ENCODE measurements at regions not wholly inside any gene's neighbourhood (a gene's known extent, or its start where the extent isn't known, plus 50 kb on each side); places are given as distances from the start of the nearest gene placed in this dataset.
"Not testable (repeated sequence)": the region's sequence is repeated elsewhere in the genome, so short reads cannot be mapped to it uniquely, and the experiment has no call there.

DNA sequence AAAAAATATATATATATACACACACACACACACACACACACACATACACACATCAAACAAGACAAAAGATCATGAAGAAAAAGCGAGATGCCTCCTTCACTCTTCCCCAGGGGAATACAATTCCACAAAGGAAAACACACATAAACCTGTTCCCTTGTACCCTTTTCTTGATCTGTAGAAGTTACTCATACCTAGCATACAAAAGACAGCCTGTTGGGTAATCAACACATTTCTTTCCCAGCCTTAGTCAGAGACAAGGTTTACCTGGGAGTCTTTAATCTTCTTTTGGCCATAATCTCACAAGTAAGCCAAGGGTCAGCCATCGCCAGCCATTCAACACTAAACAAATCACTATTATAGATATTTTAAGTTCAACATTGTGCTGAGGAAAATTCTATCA is 407.0 kb downstream of the SUCLG1 start:
- no peak for DNase-seq (ENCODE audit: low spot score)

GRCh38 chr2:84048964-84049363 is 410.1 kb downstream of the SUCLG1 start:
- no peak for DNase-seq (ENCODE audit: low spot score)

- DNase-seq (ENCODE audit: low spot score): no peak
These were observed 417.6 kb downstream of the SUCLG1 start for GRCh38 chr2:84041506-84041905.

DNA sequence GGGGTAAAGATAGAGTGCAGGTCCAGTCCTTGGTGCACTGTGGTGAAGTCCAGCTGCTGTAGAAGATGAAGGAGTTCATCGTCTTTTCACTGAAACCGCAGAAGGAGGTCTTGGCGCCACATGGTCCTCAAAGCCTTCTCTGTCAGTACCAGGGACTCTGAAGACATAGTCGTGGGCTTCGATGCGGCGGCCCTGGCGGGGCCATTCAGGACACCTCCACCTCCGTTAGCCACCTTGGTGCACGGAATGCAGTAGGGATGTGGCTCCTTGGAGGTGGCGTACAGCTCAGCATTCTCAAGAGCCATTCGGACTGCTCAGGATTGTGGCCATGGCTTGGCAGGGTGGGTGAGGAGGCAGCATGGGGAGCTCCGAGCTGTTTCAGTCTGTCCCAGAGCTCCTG is 418.8 kb downstream of the SUCLG1 start:
- no peak for DNase-seq (ENCODE audit: low spot score)

DNA sequence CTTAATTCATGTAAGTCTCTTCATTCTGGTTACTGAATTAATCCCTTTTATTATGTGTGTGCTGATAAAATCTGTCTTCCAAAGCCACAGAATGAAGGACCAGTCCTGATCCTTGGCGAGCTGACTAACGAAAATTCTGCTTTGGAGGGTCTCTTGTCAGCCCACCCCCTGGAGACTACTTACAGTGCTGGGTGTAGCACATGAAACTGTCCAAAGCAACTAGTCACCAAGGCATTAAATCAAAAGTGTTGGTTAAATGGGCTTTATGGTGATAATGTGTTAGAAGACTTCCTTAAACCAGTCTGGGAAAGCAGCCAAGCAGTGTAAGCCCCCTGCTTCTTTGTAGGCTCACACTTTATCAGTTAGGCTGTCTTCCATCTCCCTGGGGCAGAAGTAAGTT is 420.2 kb downstream of the SUCLG1 start:
- DNase-seq (ENCODE audit: low spot score): peak; percentile 96

DNA sequence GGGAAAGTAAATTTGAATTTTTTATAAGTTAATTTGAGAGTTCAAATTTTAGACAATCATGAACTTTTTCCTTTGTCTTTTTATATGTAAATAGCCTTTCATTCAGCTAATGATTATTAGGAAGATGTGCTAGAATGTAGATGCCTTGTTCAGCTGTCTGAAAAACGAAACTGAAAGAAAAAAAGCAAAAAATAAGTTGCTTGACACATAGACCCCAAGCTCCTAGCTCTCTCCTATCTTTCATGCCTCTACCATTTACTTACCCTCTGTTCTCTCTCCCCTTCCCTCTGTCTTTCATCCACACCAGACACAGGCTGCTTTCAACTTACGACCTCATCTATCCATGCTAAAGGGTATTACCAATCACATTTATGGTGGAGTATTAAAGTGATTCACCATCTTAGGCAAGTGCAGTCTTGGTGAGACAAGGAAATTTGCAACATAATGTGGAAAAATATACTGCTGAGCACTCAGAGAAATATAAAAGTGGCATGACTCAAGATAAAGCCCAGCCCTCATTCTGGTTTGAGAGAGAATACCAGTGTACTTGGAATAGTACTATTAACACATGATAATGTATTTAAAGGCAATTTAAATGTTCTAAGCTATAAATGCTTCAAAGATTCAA is 425.6 kb downstream of the SUCLG1 start:
- DNase-seq (ENCODE audit: low spot score): peak; percentile 38

DNA sequence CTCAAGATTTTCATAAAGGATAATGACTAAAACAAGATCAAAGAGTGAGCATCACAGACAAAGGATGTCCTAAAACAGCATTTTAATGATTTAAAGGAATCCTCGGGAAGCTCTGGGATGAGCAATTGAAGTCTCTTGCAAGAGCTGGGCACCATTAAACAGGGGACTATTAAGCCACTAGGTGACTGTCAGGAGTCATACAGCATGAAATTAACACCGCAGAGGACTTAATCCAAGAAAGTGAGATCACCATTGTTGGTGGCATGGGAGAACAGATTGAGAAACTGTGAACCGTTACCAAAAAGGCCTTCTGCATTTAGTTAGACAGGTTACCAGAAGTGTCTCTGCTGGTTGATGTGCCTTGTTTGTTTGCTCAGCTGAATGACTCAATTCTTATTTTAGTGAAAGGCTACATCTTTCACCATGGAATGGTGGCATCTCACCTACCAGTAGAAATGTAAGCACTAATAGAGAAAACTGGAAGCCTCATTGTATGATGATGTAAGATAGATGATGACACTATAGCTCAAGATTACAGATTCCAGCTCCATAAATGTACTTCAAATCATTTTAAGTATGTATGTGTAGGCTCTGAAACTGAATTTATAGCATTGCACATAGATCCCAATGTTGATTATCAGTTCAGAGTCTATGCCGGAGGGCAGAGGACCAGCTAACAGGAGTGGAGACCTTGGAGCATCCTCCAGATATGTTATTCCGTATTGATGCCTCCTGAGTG is 427.6 kb downstream of the SUCLG1 start:
- no peak for DNase-seq (ENCODE audit: low spot score)

GRCh38 chr2:84029903-84030575 is 429.0 kb downstream of the SUCLG1 start:
- DNase-seq (ENCODE audit: low spot score): peak; percentile 70

- no peak for DNase-seq (ENCODE audit: low spot score)
These were observed 432.3 kb downstream of the SUCLG1 start for GRCh38 chr2:84026818-84027217.

GRCh38 chr2:84022810-84023431 is 436.2 kb downstream of the SUCLG1 start:
- DNase-seq (ENCODE audit: low spot score): peak; percentile 52

DNA sequence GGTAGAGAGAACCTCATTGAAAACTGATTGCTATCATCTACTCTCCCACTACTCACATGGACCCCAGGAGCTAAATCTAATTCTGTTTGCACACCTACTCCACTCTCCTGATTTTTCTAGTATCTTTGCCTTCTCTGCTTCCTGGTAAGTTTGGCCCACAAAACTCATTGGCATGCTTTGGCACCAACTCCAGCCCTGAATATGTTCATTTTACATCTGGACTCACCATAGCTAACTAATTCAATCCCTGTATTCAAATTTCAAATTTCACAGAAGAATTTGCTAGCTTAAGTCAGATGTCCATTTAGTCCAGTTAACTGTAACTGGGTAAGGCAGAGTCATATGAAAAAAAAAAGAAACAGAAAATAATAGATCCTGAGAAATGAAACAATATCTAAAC is 442.1 kb downstream of the SUCLG1 start:
- DNase-seq (ENCODE audit: low spot score): no peak

- no peak for DNase-seq (ENCODE audit: low spot score)
These were observed 442.9 kb downstream of the SUCLG1 start for GRCh38 chr2:84016183-84016582.

DNA sequence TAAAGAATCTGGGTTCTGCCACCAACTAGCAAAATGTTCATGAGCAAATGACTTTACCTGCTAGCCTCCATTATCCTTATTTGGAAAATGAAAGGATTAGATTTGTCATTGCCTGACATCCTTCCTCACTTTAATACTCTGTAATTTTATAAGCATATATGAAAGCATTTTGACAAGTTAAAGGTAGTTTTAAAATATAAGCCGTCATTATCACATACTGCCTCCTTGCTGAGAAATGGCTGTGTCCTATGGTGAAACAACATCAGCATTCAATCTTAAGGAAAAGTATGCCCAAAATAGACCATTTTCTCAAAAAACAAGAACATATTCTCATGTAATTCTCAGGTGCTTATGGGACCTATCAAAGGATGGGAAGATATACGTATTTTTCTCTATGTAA is 461.2 kb downstream of the SUCLG1 start:
- no peak for DNase-seq (ENCODE audit: low spot score)

DNA sequence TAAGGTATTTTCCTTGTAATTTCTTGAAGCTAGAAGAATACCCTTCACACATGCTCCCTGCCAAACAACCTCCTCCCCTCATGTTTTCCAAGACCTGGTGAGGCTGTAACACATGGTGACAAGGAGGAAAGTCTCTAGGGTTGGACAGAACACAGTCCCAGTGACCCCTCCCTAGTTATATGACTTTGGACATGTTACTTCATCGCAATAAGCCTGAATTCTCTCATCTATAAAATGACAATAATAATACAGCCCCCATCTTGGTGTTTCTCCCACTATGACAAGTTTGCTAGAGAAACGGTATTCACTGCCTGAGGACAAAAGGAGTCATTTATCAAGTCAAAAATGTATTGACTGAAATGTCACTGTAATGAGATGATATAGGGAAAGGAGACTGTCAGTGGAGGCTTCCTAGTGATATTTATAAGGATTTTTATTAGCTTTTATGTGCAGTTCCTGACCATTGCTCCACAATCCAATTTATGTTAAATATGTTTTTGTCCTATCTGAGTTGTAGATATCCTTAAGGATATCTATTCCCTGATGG is 464.4 kb downstream of the SUCLG1 start:
- no peak for DNase-seq (ENCODE audit: low spot score)

GRCh38 chr2:83993873-83994632 is 465.0 kb downstream of the SUCLG1 start:
- DNase-seq (ENCODE audit: low spot score): no peak

DNA sequence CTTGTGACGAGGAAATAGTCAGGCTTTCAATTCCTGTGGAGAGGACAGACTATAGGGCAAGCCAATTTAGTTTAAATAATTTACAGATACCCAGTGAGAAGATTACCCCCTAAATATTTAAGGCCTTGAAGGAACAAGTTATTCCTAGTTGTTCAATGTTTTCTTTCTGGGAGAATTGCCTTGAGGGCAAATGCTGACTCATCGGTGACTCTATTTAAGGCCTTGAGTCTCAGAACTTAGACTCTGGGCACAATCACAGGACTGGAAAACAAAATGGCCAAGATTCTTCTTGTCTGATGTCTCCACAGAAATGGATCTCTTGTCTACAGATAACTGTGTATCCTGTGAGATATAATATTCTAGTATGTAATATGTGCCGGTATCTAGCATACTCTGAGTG is 467.1 kb downstream of the SUCLG1 start:
- no peak for DNase-seq (ENCODE audit: low spot score)

GRCh38 chr2:83990636-83991035 is 468.4 kb downstream of the SUCLG1 start:
- no peak for DNase-seq (ENCODE audit: low spot score)

DNA sequence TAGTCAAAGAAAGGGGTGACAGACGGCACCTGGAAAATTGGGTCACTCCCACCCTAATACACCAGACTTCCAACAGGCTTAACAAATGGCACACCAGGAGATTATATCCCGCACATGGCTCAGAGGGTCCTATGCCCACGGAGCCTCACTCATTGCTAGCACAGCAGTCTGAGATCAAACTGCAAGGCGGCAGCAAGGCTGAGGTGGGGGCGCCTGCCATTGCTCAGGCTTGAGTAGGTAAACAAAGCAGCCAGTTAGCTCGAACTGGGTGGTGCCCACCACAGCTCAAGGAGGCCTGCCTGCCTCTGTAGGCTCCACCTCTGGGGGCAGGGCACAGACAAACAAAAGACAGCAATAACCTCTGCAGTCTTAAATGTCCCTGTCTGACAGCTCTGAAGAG is 482.5 kb downstream of the SUCLG1 start:
- DNase-seq (ENCODE audit: low spot score): not testable (repeated sequence)

DNA sequence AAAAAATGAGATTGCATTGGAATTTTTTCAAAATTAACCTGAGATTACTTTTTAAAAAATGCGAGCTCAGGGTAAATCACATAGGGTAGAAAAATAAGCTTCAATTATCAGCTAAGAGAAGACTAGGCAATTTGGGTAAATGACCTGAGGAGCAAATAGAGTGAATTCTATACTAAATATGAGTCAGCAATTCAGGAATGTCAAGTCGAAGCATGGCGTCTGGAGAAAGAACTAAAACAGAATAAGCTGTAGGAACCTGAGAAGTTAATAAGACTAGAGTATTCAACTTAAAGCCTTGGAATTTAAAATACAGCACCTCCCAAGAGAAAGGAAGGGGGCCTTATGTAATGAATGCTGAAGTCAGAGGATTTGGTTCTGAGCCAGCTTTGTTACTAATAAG is 487.0 kb downstream of the SUCLG1 start:
- peak; percentile 16 for DNase-seq (ENCODE audit: low spot score)

GRCh38 chr2:83971547-83971946 is 487.5 kb downstream of the SUCLG1 start:
- DNase-seq (ENCODE audit: low spot score): peak; percentile 71

GRCh38 chr2:83970217-83970929 is 488.7 kb downstream of the SUCLG1 start:
- peak; percentile 80 for DNase-seq (ENCODE audit: low spot score)

Measured in umbilical cord (tissue), 1 donor.